ENCODE measurements at regions not wholly inside any gene's neighbourhood (a gene's known extent, or its start where the extent isn't known, plus 50 kb on each side); places are given as distances from the start of the nearest gene placed in this dataset.

- peaks cover 7% of the 10 kb centered on the region for H3K9me3 Mint-ChIP-seq
- CTCF ChIA-PET: no interaction called here
- intact Hi-C loops (cut with micrococcal nuclease): no loop called here
- no peaks in the 10 kb centered on the region for H3K27me3 Mint-ChIP-seq
- no peaks in the 10 kb centered on the region for H3K4me1 Mint-ChIP-seq
- no peak overlapping the region for H3K27ac Mint-ChIP-seq
- no peaks in the 10 kb centered on the region for H3K36me3 Mint-ChIP-seq (ENCODE audit: low read depth)
- no peak for DNase-seq
- TF ChIP-seq, protein P1, sequence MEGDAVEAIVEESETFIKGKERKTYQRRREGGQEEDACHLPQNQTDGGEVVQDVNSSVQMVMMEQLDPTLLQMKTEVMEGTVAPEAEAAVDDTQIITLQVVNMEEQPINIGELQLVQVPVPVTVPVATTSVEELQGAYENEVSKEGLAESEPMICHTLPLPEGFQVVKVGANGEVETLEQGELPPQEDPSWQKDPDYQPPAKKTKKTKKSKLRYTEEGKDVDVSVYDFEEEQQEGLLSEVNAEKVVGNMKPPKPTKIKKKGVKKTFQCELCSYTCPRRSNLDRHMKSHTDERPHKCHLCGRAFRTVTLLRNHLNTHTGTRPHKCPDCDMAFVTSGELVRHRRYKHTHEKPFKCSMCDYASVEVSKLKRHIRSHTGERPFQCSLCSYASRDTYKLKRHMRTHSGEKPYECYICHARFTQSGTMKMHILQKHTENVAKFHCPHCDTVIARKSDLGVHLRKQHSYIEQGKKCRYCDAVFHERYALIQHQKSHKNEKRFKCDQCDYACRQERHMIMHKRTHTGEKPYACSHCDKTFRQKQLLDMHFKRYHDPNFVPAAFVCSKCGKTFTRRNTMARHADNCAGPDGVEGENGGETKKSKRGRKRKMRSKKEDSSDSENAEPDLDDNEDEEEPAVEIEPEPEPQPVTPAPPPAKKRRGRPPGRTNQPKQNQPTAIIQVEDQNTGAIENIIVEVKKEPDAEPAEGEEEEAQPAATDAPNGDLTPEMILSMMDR (IDR thresholded peaks at IDR 0.05): no peak
- no peak for ATAC-seq (ENCODE audit: low read depth)
- POLR2A ChIA-PET: no interaction called here
- no peak overlapping the region for H3K4me3 Mint-ChIP-seq
Observed at GRCh38 chr5:36374266-36374862, 72.7 kb upstream of the RANBP3L start.

GRCh38 chr5:36377192-36377591 is 75.5 kb upstream of the RANBP3L start:
- intact Hi-C loops (cut with micrococcal nuclease): no loop called here
- ATAC-seq (ENCODE audit: low read depth) (no peak), DNase-seq (no peak)
- no peak overlapping the region for H3K27ac Mint-ChIP-seq
- ChIA-PET CTCF (no interaction called here), POLR2A (no interaction called here)
- H3K36me3 Mint-ChIP-seq (ENCODE audit: low read depth): no peaks in the 10 kb centered on the region
- H3K4me3 Mint-ChIP-seq: no peak overlapping the region
- H3K9me3 Mint-ChIP-seq: peaks cover 2% of the 10 kb centered on the region
- H3K27me3 Mint-ChIP-seq: no peaks in the 10 kb centered on the region
- TF ChIP-seq, protein P1 (IDR thresholded peaks at IDR 0.05): no peak
- no peaks in the 10 kb centered on the region for H3K4me1 Mint-ChIP-seq

DNA sequence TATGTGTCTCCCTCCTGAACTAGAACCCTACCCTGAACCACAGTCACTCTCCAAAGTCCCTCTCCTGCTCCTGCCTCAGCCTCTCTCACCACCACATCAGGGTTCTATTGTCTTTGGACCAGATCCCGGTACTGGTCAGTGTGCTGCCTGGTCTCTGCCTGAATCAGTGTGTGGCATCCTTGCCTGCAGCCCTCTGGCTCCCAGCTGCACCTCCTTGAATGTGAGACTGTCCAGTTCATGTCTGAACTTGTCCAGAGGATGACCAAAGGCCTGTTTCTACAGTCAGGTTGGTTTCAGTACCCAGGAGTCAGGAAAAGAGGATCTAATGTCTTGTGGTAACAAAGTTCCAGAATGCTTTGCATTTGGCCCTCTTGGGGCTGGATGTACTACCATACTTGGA is 76.8 kb upstream of the RANBP3L start:
- POLR2A ChIA-PET: no interaction called here
- H3K36me3 Mint-ChIP-seq (ENCODE audit: low read depth): no peaks in the 10 kb centered on the region
- CTCF ChIA-PET: no interaction called here
- H3K27ac Mint-ChIP-seq: no peak overlapping the region
- intact Hi-C loops (cut with micrococcal nuclease): no loop called here
- peaks cover 2% of the 10 kb centered on the region for H3K9me3 Mint-ChIP-seq
- ATAC-seq (ENCODE audit: low read depth) (no peak), DNase-seq (no peak)
- H3K4me1 Mint-ChIP-seq: no peaks in the 10 kb centered on the region
- H3K4me3 Mint-ChIP-seq: no peak overlapping the region
- no peaks in the 10 kb centered on the region for H3K27me3 Mint-ChIP-seq
- TF ChIP-seq, protein P1 (IDR thresholded peaks at IDR 0.05): no peak

DNA sequence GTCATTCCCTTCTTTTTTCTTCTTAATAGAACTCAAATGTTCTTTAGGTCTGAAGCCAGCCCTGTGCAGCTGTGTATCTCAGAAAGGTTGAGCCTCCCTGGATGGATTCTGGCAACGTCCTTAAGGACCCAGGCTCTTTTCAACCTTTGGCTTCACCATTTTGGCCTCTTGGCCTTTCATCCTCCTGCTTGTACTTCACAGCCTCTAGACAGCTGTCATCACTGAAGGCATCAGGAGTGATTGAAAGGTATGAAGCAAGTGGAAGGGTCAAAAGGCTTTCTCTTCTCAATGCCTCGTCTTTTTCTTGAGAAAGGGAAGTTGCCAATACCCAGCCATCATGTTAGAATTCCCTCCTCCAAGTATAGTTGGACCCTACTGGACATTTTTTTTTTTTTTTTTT is 81.2 kb upstream of the RANBP3L start:
- Mint-ChIP-seq H3K36me3 (ENCODE audit: low read depth) (no peaks in the 10 kb centered on the region), H3K9me3 (no peaks in the 10 kb centered on the region), H3K4me3 (no peak overlapping the region), H3K4me1 (peaks cover 3% of the 10 kb centered on the region), H3K27ac (no peak overlapping the region), H3K27me3 (no peaks in the 10 kb centered on the region)
- ChIA-PET POLR2A (no interaction called here), CTCF (no interaction called here)
- TF ChIP-seq, protein P1 (IDR thresholded peaks at IDR 0.05): no peak
- DNase-seq: no peak
- intact Hi-C loops (cut with micrococcal nuclease): no loop called here
- no peak for ATAC-seq (ENCODE audit: low read depth)

- CTCF ChIA-PET: no interaction called here
- H3K27me3 Mint-ChIP-seq: no peaks in the 10 kb centered on the region
- ATAC-seq (ENCODE audit: low read depth): no peak
- intact Hi-C loops (cut with micrococcal nuclease): no loop called here
- no peak overlapping the region for H3K27ac Mint-ChIP-seq
- no peak overlapping the region for H3K4me3 Mint-ChIP-seq
- H3K36me3 Mint-ChIP-seq (ENCODE audit: low read depth): no peaks in the 10 kb centered on the region
- POLR2A ChIA-PET: no interaction called here
- no peak for DNase-seq
- TF ChIP-seq, protein P1 (IDR thresholded peaks at IDR 0.05): no peak
- H3K4me1 Mint-ChIP-seq: peaks cover 3% of the 10 kb centered on the region
- no peaks in the 10 kb centered on the region for H3K9me3 Mint-ChIP-seq
Observed at GRCh38 chr5:36383942-36384341, 82.2 kb upstream of the RANBP3L start.
